GM12878 (cell line): ENCODE measurements at regions not wholly inside any gene's neighbourhood (a gene's known extent, or its start where the extent isn't known, plus 50 kb on each side); places are given as distances from the start of the nearest gene placed in this dataset.

Experiments used
- ATAC-seq: fragments of 200-7000 bp; cut with Tn5 transposase; 3 replicates; pipeline ENCODE4 v1.9.1; 2020; ENCODE audit warnings: mild to moderate bottlenecking, moderate library complexity
- BruUV-seq: library from RNA; stranded (reverse); fragments of 400-500 nt; replicated peaks from 2 replicates; lab custom pipeline; 2021; lab: Mats Ljungman, UMichigan
- CTCF ChIA-PET: fragments of 300-600 bp; sonication (Branson Sonifier 250); formaldehyde crosslinking; extraction: SDS; loops from one replicate; lab custom pipeline; 2021; ENCODE audit warnings: inconsistent platforms; lab: Yijun Ruan, JAX
- POLR2A ChIA-PET: fragments of 350-600 bp; formaldehyde crosslinking; extraction: SDS; loops from one replicate; lab custom pipeline; 2021; ENCODE audit warnings: inconsistent platforms; lab: Charles Lee
- RAD21 ChIA-PET: fragments of 300-600 bp; sonication (Branson Sonifier 250); formaldehyde crosslinking; loops from one replicate; lab custom pipeline; 2023; ENCODE audit warnings: antibody characterized with exemption; ENCODE audit not compliant: unreplicated experiment; lab: Charles Lee
- SMC1A ChIA-PET: fragments of 300-600 bp; sonication (Branson Sonifier 250); formaldehyde crosslinking; loops from one replicate; lab custom pipeline; 2023; ENCODE audit not compliant: unreplicated experiment, uncharacterized antibody; lab: Charles Lee
- DNase-seq: peaks from one replicate; pipeline ENCODE4 v3.0.0-alpha.2; 2011; ENCODE audit warnings: low read depth, low spot score
- FAIRE-seq: peaks from 3 replicates; lab custom pipeline; 2011; peaks lifted over from hg19 to GRCh38; lab: Jason Lieb, UNC
- H2AFZ ChIP-seq: 2 replicates; pipeline ENCODE4 v1.6.0; 2011; ENCODE audit warnings: low read depth, low read length, control low read depth; ENCODE audit not compliant: control insufficient read depth
- H3K27ac ChIP-seq: 2 replicates; pipeline ENCODE4 v1.5.1; 2011; ENCODE audit warnings: control low read depth; ENCODE audit not compliant: control insufficient read depth, insufficient read depth
- H3K27me3 ChIP-seq, 2 experiments: replicated peaks in 1 of 2; 2 replicates each; pipeline versions ENCODE4 v1.6.0 to v1.6.1; 2011; ENCODE audit warnings: low read length in 1 of 2; ENCODE audit not compliant: control insufficient read depth in 2 of 2, insufficient read depth in 2 of 2
- H3K36me3 ChIP-seq, 2 experiments: 2 replicates each; pipeline ENCODE4 v1.5.1; 2011; ENCODE audit warnings: low read length in 1 of 2; ENCODE audit not compliant: control insufficient read depth in 2 of 2, insufficient read depth in 2 of 2
- H3K4me1 ChIP-seq: 2 replicates; pipeline ENCODE4 v1.6.1; 2011; ENCODE audit warnings: mild to moderate bottlenecking, low read length, moderate library complexity, mixed read lengths; ENCODE audit not compliant: control insufficient read depth, insufficient read depth
- H3K4me2 ChIP-seq: 2 replicates; pipeline ENCODE4 v1.6.0; 2011; ENCODE audit warnings: control low read depth; ENCODE audit not compliant: control insufficient read depth, insufficient read depth
- H3K4me3 ChIP-seq: fragments of 200-600 bp; sonication (generic); 2 replicates; pipeline ENCODE4 v1.5.1; 2016
- H3K79me2 ChIP-seq: 2 replicates; pipeline ENCODE4 v1.6.0; 2011; ENCODE audit warnings: low read length; ENCODE audit not compliant: control insufficient read depth, insufficient read depth
- H3K9ac ChIP-seq: 2 replicates; pipeline ENCODE4 v1.8.0; 2011; ENCODE audit warnings: low read length, control low read depth, mixed read lengths; ENCODE audit not compliant: control insufficient read depth, insufficient read depth
- H3K9me3 ChIP-seq: replicated peaks from 3 replicates; pipeline ENCODE4 v1.5.1; 2011; ENCODE audit warnings: mild to moderate bottlenecking, low read length; ENCODE audit not compliant: control insufficient read depth, insufficient read depth
- H4K20me1 ChIP-seq: 2 replicates; pipeline ENCODE4 v1.6.0; 2011; ENCODE audit not compliant: control insufficient read depth, insufficient read depth
- CHD1 ChIP-seq: IDR thresholded peaks from 2 replicates; pipeline ENCODE4 v1.6.1; 2012; ENCODE audit warnings: low read depth, low read length, improper control_type of control experiment
- CREM ChIP-seq: IDR thresholded peaks from 2 replicates; pipeline ENCODE4 v1.6.1; 2014; ENCODE audit warnings: antibody characterized with exemption, low read depth
- EGR1 ChIP-seq, 2 experiments: IDR thresholded peaks; 1 replicate in 1 of 2; 2 replicates in 1 of 2; pipeline ENCODE4 v1.6.1; 2011 to 2012; ENCODE audit warnings: low read depth in 2 of 2, low read length in 2 of 2, borderline replicate concordance in 1 of 2, mild to moderate bottlenecking in 1 of 2, moderate library complexity in 1 of 2
- FOXK2 ChIP-seq: fragments of 450-650 bp; IDR thresholded peaks from 2 replicates; pipeline ENCODE4 v1.6.1; 2017; ENCODE audit warnings: mild to moderate bottlenecking, moderate library complexity
- FOXM1 ChIP-seq: IDR thresholded peaks from 2 replicates; pipeline ENCODE4 v1.6.1; 2012; ENCODE audit warnings: low read depth, mild to moderate bottlenecking, inconsistent platforms, low read length, moderate library complexity
- KLF5 ChIP-seq: fragments of 450-650 bp; IDR thresholded peaks from 2 replicates; pipeline ENCODE4 v1.6.1; 2014; ENCODE audit warnings: mild to moderate bottlenecking; ENCODE audit not compliant: partially characterized antibody
- MXI1 ChIP-seq: fragments of 150-350 bp; IDR thresholded peaks from 2 replicates; pipeline ENCODE4 v1.6.1; 2011; ENCODE audit warnings: low read depth, mild to moderate bottlenecking, inconsistent platforms, low read length, improper control_type of control experiment
- NFYA ChIP-seq: IDR thresholded peaks from 2 replicates; pipeline ENCODE4 v1.6.1; 2011; ENCODE audit warnings: low read depth, mild to moderate bottlenecking, low read length, improper control_type of control experiment, borderline replicate concordance
- RB1 ChIP-seq: fragments of 450-650 bp; formaldehyde crosslinking; IDR thresholded peaks from 2 replicates; pipeline ENCODE4 v1.6.1; 2017; ENCODE audit warnings: mild to moderate bottlenecking, borderline replicate concordance
- SIN3A ChIP-seq: IDR thresholded peaks from 2 replicates; pipeline ENCODE4 v1.6.1; 2012; ENCODE audit warnings: low read depth, low read length, improper control_type of control experiment
- SIX5 ChIP-seq: IDR thresholded peaks from 2 replicates; pipeline ENCODE4 v1.6.1; 2011; ENCODE audit warnings: mild to moderate bottlenecking, low read depth, low read length, moderate library complexity; ENCODE audit not compliant: severe bottlenecking
- SREBF1 ChIP-seq: IDR thresholded peaks from 2 replicates; pipeline ENCODE4 v1.6.1; 2012; ENCODE audit warnings: mild to moderate bottlenecking, low read length
- TAF1 ChIP-seq: IDR thresholded peaks from 2 replicates; pipeline ENCODE4 v1.6.1; 2011; ENCODE audit warnings: mild to moderate bottlenecking, low read depth, low read length, borderline replicate concordance
- TBL1XR1 ChIP-seq: IDR thresholded peaks from 2 replicates; pipeline ENCODE4 v1.6.1; 2012; ENCODE audit warnings: low read depth, low read length, improper control_type of control experiment
- ZNF384 ChIP-seq: IDR thresholded peaks from 2 replicates; pipeline ENCODE4 v1.6.1; 2012; ENCODE audit warnings: low read depth, mild to moderate bottlenecking, low read length, improper control_type of control experiment, borderline replicate concordance
- ZNF622 ChIP-seq: fragments of 450-650 bp; IDR thresholded peaks from 2 replicates; pipeline ENCODE4 v1.6.1; 2017; ENCODE audit warnings: mild to moderate bottlenecking, inconsistent platforms
- WGBS: methylation state at CpG from one replicate; pipeline ENCODE4 v1.1.6; 2016; ENCODE audit warnings: low lambda C conversion rate; ENCODE audit not compliant: insufficient replicate concordance, insufficient coverage; ENCODE audit errors: missing lambda C conversion rate; 5-methylcytosine and 5-hydroxymethylcytosine counted together
- in situ Hi-C: fragments of 300-500 bp; cut with MboI; formaldehyde crosslinking; loops from 9 replicates; pipeline ENCODE4 v1.14.3; 2018; ENCODE audit warnings: mixed read lengths
- intact Hi-C: fragments of 100-400 bp; cut with micrococcal nuclease; formaldehyde crosslinking; loops from one replicate; pipeline ENCODE4 v1.14.2; 2022; ENCODE audit not compliant: unreplicated experiment
- TF ChIP-seq, protein P1 (sequence below): IDR thresholded peaks from 2 replicates; pipeline ENCODE4 v1.6.1; 2011; ENCODE audit warnings: borderline replicate concordance, low read depth, mild to moderate bottlenecking, moderate library complexity, low read length; ENCODE audit not compliant: insufficient read depth, poor library complexity, severe bottlenecking
- TF ChIP-seq, protein P2 (sequence below): fragments of 450-650 bp; IDR thresholded peaks from 2 replicates; pipeline ENCODE4 v1.6.1; 2017; ENCODE audit warnings: mild to moderate bottlenecking, moderate library complexity
- TF ChIP-seq, protein P3 (sequence below): IDR thresholded peaks from 2 replicates; pipeline ENCODE4 v1.6.1; 2011; ENCODE audit warnings: low read depth, low read length, improper control_type of control experiment, borderline replicate concordance

DNA sequence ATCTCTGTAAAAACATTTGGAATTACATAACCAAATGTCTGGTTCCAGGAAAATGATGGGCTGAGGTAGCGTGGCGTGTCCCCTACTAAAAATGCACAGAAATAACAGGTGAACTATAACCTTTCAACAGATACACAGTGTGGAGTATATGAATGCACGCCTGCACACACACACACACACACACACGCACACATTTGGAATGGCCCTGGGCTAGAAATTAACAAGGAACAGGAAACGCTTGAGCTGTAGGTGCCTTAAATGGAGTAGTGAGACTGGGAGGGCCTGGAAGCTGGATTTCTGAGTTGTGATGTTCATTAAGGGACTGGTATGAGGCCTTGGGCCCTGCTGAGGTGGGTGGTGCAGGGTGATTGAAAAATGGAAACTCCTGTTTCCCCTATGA, 246.5 kb upstream of the C1orf174 start (continued):
- TF ChIP-seq, protein P1, sequence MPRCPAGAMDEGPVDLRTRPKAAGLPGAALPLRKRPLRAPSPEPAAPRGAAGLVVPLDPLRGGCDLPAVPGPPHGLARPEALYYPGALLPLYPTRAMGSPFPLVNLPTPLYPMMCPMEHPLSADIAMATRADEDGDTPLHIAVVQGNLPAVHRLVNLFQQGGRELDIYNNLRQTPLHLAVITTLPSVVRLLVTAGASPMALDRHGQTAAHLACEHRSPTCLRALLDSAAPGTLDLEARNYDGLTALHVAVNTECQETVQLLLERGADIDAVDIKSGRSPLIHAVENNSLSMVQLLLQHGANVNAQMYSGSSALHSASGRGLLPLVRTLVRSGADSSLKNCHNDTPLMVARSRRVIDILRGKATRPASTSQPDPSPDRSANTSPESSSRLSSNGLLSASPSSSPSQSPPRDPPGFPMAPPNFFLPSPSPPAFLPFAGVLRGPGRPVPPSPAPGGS = no peak
- no peak for TF ChIP-seq CREM

DNA sequence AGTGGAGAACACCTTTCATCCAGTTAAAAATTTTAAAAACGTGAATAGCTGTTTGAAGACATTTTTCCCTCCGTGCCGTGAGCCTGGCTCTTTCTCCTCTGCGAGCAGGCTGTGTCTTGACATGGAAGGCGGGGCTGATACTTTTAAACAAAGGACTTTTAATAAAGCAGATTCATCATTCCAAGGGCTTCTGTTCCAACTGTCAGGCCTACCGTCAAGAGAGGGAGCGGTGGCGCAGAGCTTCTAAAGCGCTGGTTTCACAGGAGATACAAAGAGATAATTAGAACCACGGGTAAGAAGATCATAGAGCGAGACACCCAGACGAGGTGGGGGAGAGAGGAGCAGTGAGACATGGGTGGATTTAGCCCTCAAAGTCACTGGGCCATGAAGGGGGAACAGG, 247.4 kb upstream of the C1orf174 start:
- BruUV-seq = no TSS peak
- no peaks in the 10 kb centered on the region for H3K27me3 ChIP-seq
- H4K20me1 ChIP-seq = no peaks in the 10 kb centered on the region
- POLR2A ChIA-PET = no interaction called here
- no peaks in the 10 kb centered on the region for H3K4me1 ChIP-seq
- no peak overlapping the region for H3K27ac ChIP-seq
- CTCF ChIA-PET = no interaction called here
- SMC1A ChIA-PET = no interaction called here
- H2AFZ ChIP-seq = no peak overlapping the region
- no peaks in the 10 kb centered on the region for H3K79me2 ChIP-seq
- DNase-seq (no peak), FAIRE-seq (no peak), ATAC-seq (no peak)
- intact Hi-C loops (no loop called here), in situ Hi-C loops (no loop called here)
- no peaks in the 10 kb centered on the region for H3K36me3 ChIP-seq
- no peak overlapping the region for H3K9ac ChIP-seq
- H3K4me3 ChIP-seq = no peak overlapping the region
- RAD21 ChIA-PET = no interaction called here
- H3K9me3 ChIP-seq = no peaks in the 10 kb centered on the region
- WGBS = 41% methylated on average over 12 of the region's 12 CpGs
- H3K4me2 ChIP-seq = no peak overlapping the region
- TF ChIP-seq, protein P2, sequence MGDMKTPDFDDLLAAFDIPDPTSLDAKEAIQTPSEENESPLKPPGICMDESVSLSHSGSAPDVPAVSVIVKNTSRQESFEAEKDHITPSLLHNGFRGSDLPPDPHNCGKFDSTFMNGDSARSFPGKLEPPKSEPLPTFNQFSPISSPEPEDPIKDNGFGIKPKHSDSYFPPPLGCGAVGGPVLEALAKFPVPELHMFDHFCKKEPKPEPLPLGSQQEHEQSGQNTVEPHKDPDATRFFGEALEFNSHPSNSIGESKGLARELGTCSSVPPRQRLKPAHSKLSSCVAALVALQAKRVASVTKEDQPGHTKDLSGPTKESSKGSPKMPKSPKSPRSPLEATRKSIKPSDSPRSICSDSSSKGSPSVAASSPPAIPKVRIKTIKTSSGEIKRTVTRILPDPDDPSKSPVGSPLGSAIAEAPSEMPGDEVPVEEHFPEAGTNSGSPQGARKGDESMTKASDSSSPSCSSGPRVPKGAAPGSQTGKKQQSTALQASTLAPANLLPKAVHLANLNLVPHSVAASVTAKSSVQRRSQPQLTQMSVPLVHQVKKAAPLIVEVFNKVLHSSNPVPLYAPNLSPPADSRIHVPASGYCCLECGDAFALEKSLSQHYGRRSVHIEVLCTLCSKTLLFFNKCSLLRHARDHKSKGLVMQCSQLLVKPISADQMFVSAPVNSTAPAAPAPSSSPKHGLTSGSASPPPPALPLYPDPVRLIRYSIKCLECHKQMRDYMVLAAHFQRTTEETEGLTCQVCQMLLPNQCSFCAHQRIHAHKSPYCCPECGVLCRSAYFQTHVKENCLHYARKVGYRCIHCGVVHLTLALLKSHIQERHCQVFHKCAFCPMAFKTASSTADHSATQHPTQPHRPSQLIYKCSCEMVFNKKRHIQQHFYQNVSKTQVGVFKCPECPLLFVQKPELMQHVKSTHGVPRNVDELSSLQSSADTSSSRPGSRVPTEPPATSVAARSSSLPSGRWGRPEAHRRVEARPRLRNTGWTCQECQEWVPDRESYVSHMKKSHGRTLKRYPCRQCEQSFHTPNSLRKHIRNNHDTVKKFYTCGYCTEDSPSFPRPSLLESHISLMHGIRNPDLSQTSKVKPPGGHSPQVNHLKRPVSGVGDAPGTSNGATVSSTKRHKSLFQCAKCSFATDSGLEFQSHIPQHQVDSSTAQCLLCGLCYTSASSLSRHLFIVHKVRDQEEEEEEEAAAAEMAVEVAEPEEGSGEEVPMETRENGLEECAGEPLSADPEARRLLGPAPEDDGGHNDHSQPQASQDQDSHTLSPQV = no peak
- no peak for TF ChIP-seq ZNF622
- TF ChIP-seq FOXK2 = no peak
- TF ChIP-seq CHD1 = no peak
- no peak for TF ChIP-seq MXI1
- TF ChIP-seq EGR1 (IDR thresholded peaks at IDR 0.05; ENCODE audit: borderline replicate concordance in 1 of 2, low read depth in 2 of 2, low read length in 2 of 2) = no peak
- no peak for TF ChIP-seq NFYA
- TF ChIP-seq TBL1XR1 = no peak
- TF ChIP-seq, protein P3, sequence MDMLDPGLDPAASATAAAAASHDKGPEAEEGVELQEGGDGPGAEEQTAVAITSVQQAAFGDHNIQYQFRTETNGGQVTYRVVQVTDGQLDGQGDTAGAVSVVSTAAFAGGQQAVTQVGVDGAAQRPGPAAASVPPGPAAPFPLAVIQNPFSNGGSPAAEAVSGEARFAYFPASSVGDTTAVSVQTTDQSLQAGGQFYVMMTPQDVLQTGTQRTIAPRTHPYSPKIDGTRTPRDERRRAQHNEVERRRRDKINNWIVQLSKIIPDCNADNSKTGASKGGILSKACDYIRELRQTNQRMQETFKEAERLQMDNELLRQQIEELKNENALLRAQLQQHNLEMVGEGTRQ = no peak
- TF ChIP-seq KLF5 = no peak
- no peak for TF ChIP-seq TAF1
- TF ChIP-seq SIN3A = no peak
- no peak for TF ChIP-seq SREBF1
- TF ChIP-seq ZNF384 = no peak
- no peak for TF ChIP-seq RB1
- no peak for TF ChIP-seq SIX5
- no peak for TF ChIP-seq FOXM1
